ENCODE measurements at regions not wholly inside any gene's neighbourhood (a gene's known extent, or its start where the extent isn't known, plus 50 kb on each side); places are given as distances from the start of the nearest gene placed in this dataset.

DNA sequence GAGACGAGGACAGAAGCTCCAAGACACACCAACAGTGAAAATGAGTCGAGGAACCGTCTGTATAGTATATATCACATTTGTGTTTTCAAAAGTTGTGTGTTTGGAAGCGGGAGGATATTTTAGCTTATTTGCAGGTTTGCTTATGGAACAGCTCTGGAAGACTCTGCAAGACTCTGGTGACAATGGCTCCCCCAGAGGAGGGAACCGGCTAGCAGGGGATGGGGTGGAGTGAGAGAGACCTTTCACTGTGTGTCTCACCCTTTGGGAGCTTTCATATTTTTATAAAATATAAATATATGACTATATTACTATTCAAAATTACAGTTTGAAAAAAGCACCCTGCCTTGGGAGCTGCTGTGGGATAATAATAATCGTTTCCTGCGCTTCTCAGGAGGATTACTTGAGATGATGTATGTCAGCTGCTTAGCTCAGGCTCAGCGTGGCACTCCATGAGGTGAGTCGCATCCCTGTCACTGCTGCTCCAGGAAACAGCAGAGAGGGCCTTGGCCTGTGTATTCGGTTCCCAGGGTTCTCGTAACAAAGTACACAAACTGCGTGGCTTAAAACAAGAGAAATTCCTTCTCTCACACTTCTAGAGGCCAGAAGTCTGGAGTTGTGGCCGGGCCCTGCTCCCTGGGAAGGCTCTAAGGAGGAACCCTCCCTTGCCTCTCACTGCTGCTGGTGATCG, 183.9 kb downstream of the FAM43A start:
- DNase-seq, result no peak
- TF ChIP-seq, protein P1, sequence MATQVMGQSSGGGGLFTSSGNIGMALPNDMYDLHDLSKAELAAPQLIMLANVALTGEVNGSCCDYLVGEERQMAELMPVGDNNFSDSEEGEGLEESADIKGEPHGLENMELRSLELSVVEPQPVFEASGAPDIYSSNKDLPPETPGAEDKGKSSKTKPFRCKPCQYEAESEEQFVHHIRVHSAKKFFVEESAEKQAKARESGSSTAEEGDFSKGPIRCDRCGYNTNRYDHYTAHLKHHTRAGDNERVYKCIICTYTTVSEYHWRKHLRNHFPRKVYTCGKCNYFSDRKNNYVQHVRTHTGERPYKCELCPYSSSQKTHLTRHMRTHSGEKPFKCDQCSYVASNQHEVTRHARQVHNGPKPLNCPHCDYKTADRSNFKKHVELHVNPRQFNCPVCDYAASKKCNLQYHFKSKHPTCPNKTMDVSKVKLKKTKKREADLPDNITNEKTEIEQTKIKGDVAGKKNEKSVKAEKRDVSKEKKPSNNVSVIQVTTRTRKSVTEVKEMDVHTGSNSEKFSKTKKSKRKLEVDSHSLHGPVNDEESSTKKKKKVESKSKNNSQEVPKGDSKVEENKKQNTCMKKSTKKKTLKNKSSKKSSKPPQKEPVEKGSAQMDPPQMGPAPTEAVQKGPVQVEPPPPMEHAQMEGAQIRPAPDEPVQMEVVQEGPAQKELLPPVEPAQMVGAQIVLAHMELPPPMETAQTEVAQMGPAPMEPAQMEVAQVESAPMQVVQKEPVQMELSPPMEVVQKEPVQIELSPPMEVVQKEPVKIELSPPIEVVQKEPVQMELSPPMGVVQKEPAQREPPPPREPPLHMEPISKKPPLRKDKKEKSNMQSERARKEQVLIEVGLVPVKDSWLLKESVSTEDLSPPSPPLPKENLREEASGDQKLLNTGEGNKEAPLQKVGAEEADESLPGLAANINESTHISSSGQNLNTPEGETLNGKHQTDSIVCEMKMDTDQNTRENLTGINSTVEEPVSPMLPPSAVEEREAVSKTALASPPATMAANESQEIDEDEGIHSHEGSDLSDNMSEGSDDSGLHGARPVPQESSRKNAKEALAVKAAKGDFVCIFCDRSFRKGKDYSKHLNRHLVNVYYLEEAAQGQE (IDR thresholded peaks at IDR 0.05; ENCODE audit: low read depth, low read length), result no peak
- TF ChIP-seq MXI1 (IDR thresholded peaks at IDR 0.05; ENCODE audit: low read depth, low read length) (no peak), TCF12 (IDR thresholded peaks at IDR 0.05) (peak; percentile 44; the same call in 1 of the 2 replicates), EZH2phosphoT487 (IDR thresholded peaks at IDR 0.05; ENCODE audit: borderline replicate concordance, low read depth) (no peak)
- TF ChIP-seq, protein P2, sequence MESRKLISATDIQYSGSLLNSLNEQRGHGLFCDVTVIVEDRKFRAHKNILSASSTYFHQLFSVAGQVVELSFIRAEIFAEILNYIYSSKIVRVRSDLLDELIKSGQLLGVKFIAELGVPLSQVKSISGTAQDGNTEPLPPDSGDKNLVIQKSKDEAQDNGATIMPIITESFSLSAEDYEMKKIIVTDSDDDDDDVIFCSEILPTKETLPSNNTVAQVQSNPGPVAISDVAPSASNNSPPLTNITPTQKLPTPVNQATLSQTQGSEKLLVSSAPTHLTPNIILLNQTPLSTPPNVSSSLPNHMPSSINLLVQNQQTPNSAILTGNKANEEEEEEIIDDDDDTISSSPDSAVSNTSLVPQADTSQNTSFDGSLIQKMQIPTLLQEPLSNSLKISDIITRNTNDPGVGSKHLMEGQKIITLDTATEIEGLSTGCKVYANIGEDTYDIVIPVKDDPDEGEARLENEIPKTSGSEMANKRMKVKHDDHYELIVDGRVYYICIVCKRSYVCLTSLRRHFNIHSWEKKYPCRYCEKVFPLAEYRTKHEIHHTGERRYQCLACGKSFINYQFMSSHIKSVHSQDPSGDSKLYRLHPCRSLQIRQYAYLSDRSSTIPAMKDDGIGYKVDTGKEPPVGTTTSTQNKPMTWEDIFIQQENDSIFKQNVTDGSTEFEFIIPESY (IDR thresholded peaks at IDR 0.05; ENCODE audit: borderline replicate concordance, low read depth), result no peak
- TF ChIP-seq, protein P3, sequence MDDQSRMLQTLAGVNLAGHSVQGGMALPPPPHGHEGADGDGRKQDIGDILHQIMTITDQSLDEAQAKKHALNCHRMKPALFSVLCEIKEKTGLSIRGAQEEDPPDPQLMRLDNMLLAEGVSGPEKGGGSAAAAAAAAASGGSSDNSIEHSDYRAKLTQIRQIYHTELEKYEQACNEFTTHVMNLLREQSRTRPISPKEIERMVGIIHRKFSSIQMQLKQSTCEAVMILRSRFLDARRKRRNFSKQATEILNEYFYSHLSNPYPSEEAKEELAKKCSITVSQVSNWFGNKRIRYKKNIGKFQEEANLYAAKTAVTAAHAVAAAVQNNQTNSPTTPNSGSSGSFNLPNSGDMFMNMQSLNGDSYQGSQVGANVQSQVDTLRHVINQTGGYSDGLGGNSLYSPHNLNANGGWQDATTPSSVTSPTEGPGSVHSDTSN (IDR thresholded peaks at IDR 0.05), result peak; percentile 27; the same call in 1 of the 2 replicates
- CTCF ChIA-PET, result interaction anchor here (0.9 to 2.0 kb wide), 4 partner anchors 14 to 396 kb away, joined by 3 to 6 read pairs (median 4); partner anchors contain the start of gene LSG1
- Histone ChIP-seq H3K27ac (ENCODE audit: low read depth in 2 of 2, low read length in 1 of 2) (peak overlapping the region in 1 of 2 experiments; percentile 74; a peak in 2 of 4 replicates), H3K9me3 (no peaks in the 10 kb centered on the region), H3K4me1 (ENCODE audit: control insufficient read depth in 1 of 2, insufficient read depth in 2 of 2, low read depth in 1 of 2, low read length in 1 of 2) (peaks cover 27 to 32% of the 10 kb centered on the region in 2 experiments), H3K36me3 (replicated peaks in 1 of 2; ENCODE audit: control insufficient read depth in 1 of 2, insufficient read depth in 2 of 2, low read length in 1 of 2) (no peaks in the 10 kb centered on the region), H3K4me2 (no peak overlapping the region), H3K9ac (no peak overlapping the region; the same call in 1 of the 2 replicates), H3K79me2 (ENCODE audit: insufficient read depth) (no peaks in the 10 kb centered on the region), H3K9me2 (no peaks in the 10 kb centered on the region), H2AFZ (ENCODE audit: low read depth) (no peak overlapping the region; the same call in 1 of the 2 replicates), H3K4me3 (ENCODE audit: low read depth in 2 of 2, low read length in 1 of 2) (no peak overlapping the region), H3K27me3 (ENCODE audit: insufficient read depth) (no peaks in the 10 kb centered on the region), H3F3A (replicated peaks; ENCODE audit: insufficient read depth) (peaks cover 30% of the 10 kb centered on the region), H4K20me1 (ENCODE audit: insufficient read depth) (no peaks in the 10 kb centered on the region)
- WGBS (ENCODE audit: low lambda C conversion rate), result 77% methylated on average over 14 of the region's 14 CpGs
- POLR2A ChIA-PET, result no interaction called here
